K562 (cell line): ENCODE measurements at regions not wholly inside any gene's neighbourhood (a gene's known extent, or its start where the extent isn't known, plus 50 kb on each side); places are given as distances from the start of the nearest gene placed in this dataset.

ENCODE experiments used
- ATAC-seq: fragments of 200-7000 bp; cut with Tn5 transposase; 3 replicates; pipeline ENCODE4 v1.9.1; 2020; ENCODE audit warnings: moderate library complexity
- BruUV-seq: library from RNA; stranded (reverse); fragments of 400-500 nt; replicated peaks from 2 replicates; lab custom pipeline; 2021; lab: Mats Ljungman, UMichigan
- CTCF ChIA-PET: fragments of 300-600 bp; formaldehyde crosslinking; extraction: SDS; loops from one replicate; lab custom pipeline; 2021; ENCODE audit warnings: low intra/inter-chr PET ratio; lab: Yijun Ruan, JAX
- POLR2A ChIA-PET: fragments of 300-600, 350-650 bp; sonication (Branson Sonifier 250); formaldehyde crosslinking; extraction: SDS; loops from one replicate; lab custom pipeline; 2021; ENCODE audit warnings: antibody characterized with exemption, inconsistent platforms; lab: Yijun Ruan, JAX
- DNase-seq, 4 experiments: peaks; one replicate each; pipeline versions ENCODE4 v3.0.0 to v3.0.0-alpha.2; 2011 to 2018; ENCODE audit warnings: low spot score in 3 of 4, mixed read lengths in 3 of 4; ENCODE audit errors: extremely low read depth in 1 of 4
- FAIRE-seq: peaks from 2 replicates; lab custom pipeline; 2011; peaks lifted over from hg19 to GRCh38; lab: Jason Lieb, UNC
- H2AFZ ChIP-seq: 2 replicates; pipeline ENCODE4 v1.6.0; 2011; ENCODE audit warnings: low read depth, low read length, control low read depth, inconsistent platforms
- H3K27ac ChIP-seq: fragments of 200-600 bp; 3 replicates; pipeline ENCODE4 v1.8.0; 2011; ENCODE audit warnings: low read depth, mild to moderate bottlenecking, control low read depth, inconsistent platforms, low read length, moderate library complexity, mixed read lengths; ENCODE audit errors: extremely low read depth
- H3K27me3 ChIP-seq, 2 experiments: fragments of 300-600 bp in 1 of 2; 2 replicates in 1 of 2; 3 replicates in 1 of 2; pipeline versions ENCODE4 v1.6.0 to v1.8.0; 2011; ENCODE audit warnings: inconsistent platforms in 2 of 2, low read length in 2 of 2, mild to moderate bottlenecking in 1 of 2, mixed read lengths in 1 of 2, moderate library complexity in 1 of 2; ENCODE audit not compliant: control insufficient read depth in 2 of 2, insufficient read depth in 2 of 2
- H3K36me3 ChIP-seq: fragments of 300-600 bp; 3 replicates; pipeline ENCODE4 v1.8.0; 2011; ENCODE audit warnings: mild to moderate bottlenecking, low read length, inconsistent platforms; ENCODE audit not compliant: control insufficient read depth, insufficient read depth
- H3K4me1 ChIP-seq, 2 experiments: fragments of 200-600 bp in 1 of 2; replicated peaks in 1 of 2; 2 replicates in 1 of 2; 3 replicates in 1 of 2; pipeline versions ENCODE4 v1.5.1 to v1.8.0; 2011; ENCODE audit warnings: inconsistent platforms in 2 of 2, low read length in 2 of 2, mild to moderate bottlenecking in 1 of 2, mixed read lengths in 1 of 2, moderate library complexity in 1 of 2; ENCODE audit not compliant: control insufficient read depth in 2 of 2, insufficient read depth in 2 of 2
- H3K4me2 ChIP-seq: 2 replicates; pipeline ENCODE4 v1.6.1; 2011; ENCODE audit warnings: low read length, control low read depth, inconsistent platforms, mixed read lengths; ENCODE audit not compliant: insufficient read depth
- H3K4me3 ChIP-seq: fragments of 200-600 bp; sonication (generic), shearing (Covaris generic); 2 replicates; pipeline ENCODE4 v1.5.1; 2016; ENCODE audit warnings: control low read depth, inconsistent platforms
- H3K79me2 ChIP-seq: fragments of 200-600 bp; 3 replicates; pipeline ENCODE4 v1.8.0; 2011; ENCODE audit warnings: low read length, inconsistent platforms; ENCODE audit not compliant: control insufficient read depth, insufficient read depth
- H3K9ac ChIP-seq, 2 experiments: 2 replicates each; pipeline versions ENCODE4 v1.6.0 to v1.6.1; 2011; ENCODE audit warnings: low read depth in 2 of 2, low read length in 2 of 2, control low read depth in 1 of 2, inconsistent platforms in 1 of 2, mild to moderate bottlenecking in 1 of 2, mixed read lengths in 1 of 2; ENCODE audit not compliant: insufficient read depth in 1 of 2
- H3K9me1 ChIP-seq: one replicate; pipeline ENCODE4 v1.6.0; 2011; ENCODE audit warnings: inconsistent platforms, mild to moderate bottlenecking, low read length, moderate library complexity; ENCODE audit not compliant: control insufficient read depth, insufficient read depth
- H3K9me3 ChIP-seq: replicated peaks from 2 replicates; pipeline ENCODE4 v1.5.1; 2011; ENCODE audit warnings: low read depth, low read length, inconsistent platforms; ENCODE audit not compliant: control insufficient read depth, insufficient read depth
- H4K20me1 ChIP-seq: replicated peaks from 2 replicates; pipeline ENCODE4 v1.6.1; 2011; ENCODE audit warnings: low read length, inconsistent platforms, mixed read lengths; ENCODE audit not compliant: control insufficient read depth, insufficient read depth
- CBX5 ChIP-seq: IDR thresholded peaks from 2 replicates; pipeline ENCODE4 v1.6.1; 2014; ENCODE audit warnings: low read depth, borderline replicate concordance
- CBX8 ChIP-seq: fragments of 200-600 bp; sonication (generic); IDR thresholded peaks from 2 replicates; pipeline ENCODE4 v1.6.1; 2012; ENCODE audit warnings: borderline replicate concordance, mixed run types, low read depth, mild to moderate bottlenecking, moderate library complexity, mixed read lengths, low read length, control low read depth, inconsistent platforms; ENCODE audit not compliant: poor library complexity, severe bottlenecking; ENCODE audit errors: extremely low read depth
- CSDE1 ChIP-seq, 2 experiments: fragments of 450-650 bp; IDR thresholded peaks; 2 replicates each; pipeline ENCODE4 v1.6.1; 2016; ENCODE audit warnings: mild to moderate bottlenecking in 1 of 2
- EHMT2 ChIP-seq: fragments of 450-650 bp; IDR thresholded peaks from 2 replicates; pipeline ENCODE4 v1.6.1; 2018; ENCODE audit warnings: antibody characterized with exemption
- ETV6 ChIP-seq, 3 experiments: fragments of 150-350 bp in 1 of 3; sonication (generic) in 1 of 3; formaldehyde crosslinking in 1 of 3; IDR thresholded peaks; 2 replicates each; pipeline versions ENCODE4 v1.6.1 to v1.8.0; 2014 to 2022; ENCODE audit warnings: borderline replicate concordance in 2 of 3, low read depth in 2 of 3, antibody characterized with exemption in 1 of 3, low read length in 1 of 3, mild to moderate bottlenecking in 1 of 3, missing genetic modification reagents in 1 of 3
- JUNB ChIP-seq: fragments of 450-650 bp; formaldehyde crosslinking; conservative IDR thresholded peaks from 2 replicates; pipeline ENCODE4 v1.4.0; 2020; ENCODE audit warnings: mild to moderate bottlenecking
- MED1 ChIP-seq: sonication (generic); formaldehyde crosslinking; IDR thresholded peaks from 2 replicates; pipeline ENCODE4 v1.8.1; 2023; ENCODE audit warnings: missing genetic modification reagents, borderline replicate concordance
- NR3C1 ChIP-seq: sonication (generic); formaldehyde crosslinking; IDR thresholded peaks from 2 replicates; pipeline ENCODE4 v1.8.1; 2022; ENCODE audit warnings: missing genetic modification reagents
- POLR3G ChIP-seq: IDR thresholded peaks from 2 replicates; pipeline ENCODE4 v1.6.1; 2011; ENCODE audit not compliant: insufficient read length, insufficient replicate concordance; ENCODE audit errors: extremely low read depth
- PPARD ChIP-seq: fragments of 250-450 bp; sonication (Bioruptor Pico); IDR thresholded peaks from 2 replicates; pipeline ENCODE4 v1.8.0; 2022; ENCODE audit warnings: inconsistent platforms, mild to moderate bottlenecking, moderate library complexity
- RFX5 ChIP-seq: IDR thresholded peaks from 2 replicates; pipeline ENCODE4 v1.6.1; 2011; ENCODE audit warnings: low read depth, mild to moderate bottlenecking, improper control_type of control experiment, low read length
- WGBS: fragments of 100-300 bp; shearing (Covaris generic); methylation state at CpG from one replicate; pipeline ENCODE4 v1.1.6; 2016; ENCODE audit warnings: low coverage, mixed read lengths; ENCODE audit not compliant: insufficient coverage; ENCODE audit errors: missing lambda C conversion rate; 5-methylcytosine and 5-hydroxymethylcytosine counted together
- in situ Hi-C: fragments of 300-500 bp; cut with MboI; formaldehyde crosslinking; loops from 4 replicates; pipeline ENCODE4 v1.15.0; 2018; ENCODE audit warnings: inconsistent platforms, mixed read lengths
- intact Hi-C: fragments of 100-400 bp; cut with micrococcal nuclease; formaldehyde crosslinking; loops from 2 replicates; pipeline ENCODE4 v1.14.2; 2022
- TF ChIP-seq, protein P1 (sequence below): sonication (generic); formaldehyde crosslinking; IDR thresholded peaks from 2 replicates; pipeline ENCODE4 v1.8.1; 2023; ENCODE audit warnings: mild to moderate bottlenecking, missing genetic modification reagents
- TF ChIP-seq, protein P2 (sequence below): sonication (generic); formaldehyde crosslinking; IDR thresholded peaks from 2 replicates; pipeline ENCODE4 v1.8.0; 2022; ENCODE audit warnings: mild to moderate bottlenecking, low read depth, missing genetic modification reagents

DNA sequence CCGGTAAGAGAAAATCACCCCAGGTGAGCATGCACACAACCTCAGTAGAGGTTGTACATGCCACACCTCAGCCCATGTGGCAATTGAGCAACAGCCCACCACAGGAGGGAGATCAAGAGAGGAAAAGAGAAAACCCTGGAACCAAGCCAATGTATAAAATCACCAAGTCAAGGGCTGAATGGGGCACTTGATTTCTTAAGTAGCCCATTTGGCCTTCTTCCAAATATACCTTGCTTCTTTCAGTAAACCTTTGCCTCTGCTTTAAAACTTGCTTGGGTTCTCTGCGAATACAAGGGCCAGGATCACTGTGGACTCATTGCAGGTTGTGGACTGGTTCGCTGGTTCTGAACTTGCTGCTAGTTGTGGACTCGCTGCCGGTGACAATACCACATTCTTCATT, 1814.0 kb downstream of the PLA2G4A start:
- no peak overlapping the region for H3K27ac ChIP-seq
- intact Hi-C loops: no loop called here
- H2AFZ ChIP-seq: no peak overlapping the region
- no peaks in the 10 kb centered on the region for H3K9me1 ChIP-seq
- H3K4me2 ChIP-seq: no peak overlapping the region
- ATAC-seq: no peak
- TF ChIP-seq, protein P1, sequence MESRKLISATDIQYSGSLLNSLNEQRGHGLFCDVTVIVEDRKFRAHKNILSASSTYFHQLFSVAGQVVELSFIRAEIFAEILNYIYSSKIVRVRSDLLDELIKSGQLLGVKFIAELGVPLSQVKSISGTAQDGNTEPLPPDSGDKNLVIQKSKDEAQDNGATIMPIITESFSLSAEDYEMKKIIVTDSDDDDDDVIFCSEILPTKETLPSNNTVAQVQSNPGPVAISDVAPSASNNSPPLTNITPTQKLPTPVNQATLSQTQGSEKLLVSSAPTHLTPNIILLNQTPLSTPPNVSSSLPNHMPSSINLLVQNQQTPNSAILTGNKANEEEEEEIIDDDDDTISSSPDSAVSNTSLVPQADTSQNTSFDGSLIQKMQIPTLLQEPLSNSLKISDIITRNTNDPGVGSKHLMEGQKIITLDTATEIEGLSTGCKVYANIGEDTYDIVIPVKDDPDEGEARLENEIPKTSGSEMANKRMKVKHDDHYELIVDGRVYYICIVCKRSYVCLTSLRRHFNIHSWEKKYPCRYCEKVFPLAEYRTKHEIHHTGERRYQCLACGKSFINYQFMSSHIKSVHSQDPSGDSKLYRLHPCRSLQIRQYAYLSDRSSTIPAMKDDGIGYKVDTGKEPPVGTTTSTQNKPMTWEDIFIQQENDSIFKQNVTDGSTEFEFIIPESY (CRISPR knock-in tag): no peak
- no peak for TF ChIP-seq MED1
- TF ChIP-seq RFX5: no peak
- TF ChIP-seq CBX5: no peak
- TF ChIP-seq, protein P2, sequence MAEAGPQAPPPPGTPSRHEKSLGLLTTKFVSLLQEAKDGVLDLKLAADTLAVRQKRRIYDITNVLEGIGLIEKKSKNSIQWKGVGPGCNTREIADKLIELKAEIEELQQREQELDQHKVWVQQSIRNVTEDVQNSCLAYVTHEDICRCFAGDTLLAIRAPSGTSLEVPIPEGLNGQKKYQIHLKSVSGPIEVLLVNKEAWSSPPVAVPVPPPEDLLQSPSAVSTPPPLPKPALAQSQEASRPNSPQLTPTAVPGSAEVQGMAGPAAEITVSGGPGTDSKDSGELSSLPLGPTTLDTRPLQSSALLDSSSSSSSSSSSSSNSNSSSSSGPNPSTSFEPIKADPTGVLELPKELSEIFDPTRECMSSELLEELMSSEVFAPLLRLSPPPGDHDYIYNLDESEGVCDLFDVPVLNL: no peak
- no peak for TF ChIP-seq POLR3G
- TF ChIP-seq EHMT2: no peak
- TF ChIP-seq ETV6 (IDR thresholded peaks at IDR 0.05; ENCODE audit: borderline replicate concordance in 1 of 2, low read depth in 2 of 2, low read length in 1 of 2): no peak
- no peak for TF ChIP-seq ETV6 (CRISPR knock-in tag; IDR thresholded peaks at IDR 0.05; ENCODE audit: borderline replicate concordance)
- TF ChIP-seq JUNB (CRISPR knock-in tag): no peak
- TF ChIP-seq PPARD (CRISPR knock-in tag): no peak
- TF ChIP-seq CSDE1 (IDR thresholded peaks at IDR 0.05): no peak
- no peak for TF ChIP-seq NR3C1 (CRISPR knock-in tag)
- no peak for TF ChIP-seq CBX8
- no peaks in the 10 kb centered on the region for H3K79me2 ChIP-seq
- in situ Hi-C loops: no loop called here
- H3K4me1 ChIP-seq: no peaks in the 10 kb centered on the region
- CTCF ChIA-PET: no interaction called here
- no TSS peak for BruUV-seq
- peaks cover 1% of the 10 kb centered on the region; the same call in 1 of the 2 replicates for H3K9me3 ChIP-seq
- POLR2A ChIA-PET: no interaction called here
- no peaks in the 10 kb centered on the region for H3K36me3 ChIP-seq
- no peak overlapping the region for H3K4me3 ChIP-seq
- no peak for DNase-seq
- no peaks in the 10 kb centered on the region for H4K20me1 ChIP-seq
- FAIRE-seq: no peak
- H3K9ac ChIP-seq: no peak overlapping the region
- 0% methylated on average over 5 of the region's 5 CpGs for WGBS
- no peaks in the 10 kb centered on the region for H3K27me3 ChIP-seq
